Loucy (cell line): ENCODE measurements at regions not wholly inside any gene's neighbourhood (a gene's known extent, or its start where the extent isn't known, plus 50 kb on each side); places are given as distances from the start of the nearest gene placed in this dataset.

Experiments
- EZH2phosphoT487 ChIP-seq: fragments of 200-600 bp; IDR thresholded peaks from 2 replicates; pipeline ENCODE4 v1.6.1; 2018; ENCODE audit warnings: antibody characterized with exemption, mild to moderate bottlenecking, moderate library complexity, borderline replicate concordance
- TF ChIP-seq, protein P1 (sequence below): fragments of 200-600 bp; sonication (generic); conservative IDR thresholded peaks from 2 replicates; pipeline ENCODE4 v1.5.1; 2014; ENCODE audit warnings: mild to moderate bottlenecking, antibody characterized with exemption, low read length

DNA sequence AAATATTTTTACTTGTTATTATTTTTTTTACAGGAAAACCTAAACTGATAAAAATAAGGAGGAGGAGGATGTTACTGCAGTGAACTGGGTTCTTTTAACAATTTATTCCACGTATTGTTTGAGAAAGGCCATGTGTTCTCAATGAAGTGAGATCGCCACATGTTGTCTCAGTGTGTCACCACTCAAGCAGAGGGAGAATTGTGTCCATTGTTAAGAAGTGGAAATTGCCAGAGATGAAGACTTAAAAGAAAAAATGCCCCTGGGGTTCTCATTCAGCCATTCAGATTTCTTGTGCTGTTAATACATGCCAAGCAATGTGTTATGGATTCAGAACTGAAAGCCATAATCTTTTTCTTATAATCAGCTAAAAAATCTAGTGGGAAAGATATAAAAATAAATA, 297.1 kb downstream of the NSUN3 start:
- TF ChIP-seq, protein P1, sequence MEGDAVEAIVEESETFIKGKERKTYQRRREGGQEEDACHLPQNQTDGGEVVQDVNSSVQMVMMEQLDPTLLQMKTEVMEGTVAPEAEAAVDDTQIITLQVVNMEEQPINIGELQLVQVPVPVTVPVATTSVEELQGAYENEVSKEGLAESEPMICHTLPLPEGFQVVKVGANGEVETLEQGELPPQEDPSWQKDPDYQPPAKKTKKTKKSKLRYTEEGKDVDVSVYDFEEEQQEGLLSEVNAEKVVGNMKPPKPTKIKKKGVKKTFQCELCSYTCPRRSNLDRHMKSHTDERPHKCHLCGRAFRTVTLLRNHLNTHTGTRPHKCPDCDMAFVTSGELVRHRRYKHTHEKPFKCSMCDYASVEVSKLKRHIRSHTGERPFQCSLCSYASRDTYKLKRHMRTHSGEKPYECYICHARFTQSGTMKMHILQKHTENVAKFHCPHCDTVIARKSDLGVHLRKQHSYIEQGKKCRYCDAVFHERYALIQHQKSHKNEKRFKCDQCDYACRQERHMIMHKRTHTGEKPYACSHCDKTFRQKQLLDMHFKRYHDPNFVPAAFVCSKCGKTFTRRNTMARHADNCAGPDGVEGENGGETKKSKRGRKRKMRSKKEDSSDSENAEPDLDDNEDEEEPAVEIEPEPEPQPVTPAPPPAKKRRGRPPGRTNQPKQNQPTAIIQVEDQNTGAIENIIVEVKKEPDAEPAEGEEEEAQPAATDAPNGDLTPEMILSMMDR, result no peak
- no peak for TF ChIP-seq EZH2phosphoT487
